ENCODE measurements at regions not wholly inside any gene's neighbourhood (a gene's known extent, or its start where the extent isn't known, plus 50 kb on each side); places are given as distances from the start of the nearest gene placed in this dataset.
"Not testable (repeated sequence)": the region's sequence is repeated elsewhere in the genome, so short reads cannot be mapped to it uniquely, and the experiment has no call there.

DNA sequence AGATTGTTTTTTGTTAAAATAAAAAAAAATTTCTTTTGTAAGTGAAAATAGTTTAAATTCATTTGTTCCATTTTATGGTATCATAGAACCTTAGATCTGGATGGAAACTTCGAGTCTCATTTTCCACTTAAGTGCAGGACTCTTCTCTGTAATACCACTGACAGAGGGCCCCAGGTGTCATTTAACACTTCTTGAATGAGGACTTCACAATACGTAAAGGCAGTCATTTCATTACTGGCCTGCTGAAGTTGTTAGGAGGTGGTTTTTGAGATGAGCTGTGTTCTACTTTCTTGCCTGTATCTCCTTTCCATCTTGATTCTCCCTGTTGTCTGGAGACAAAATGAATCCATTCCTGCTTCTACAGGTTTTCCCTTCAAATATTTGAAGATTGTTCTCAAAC, 455.3 kb downstream of the DMRT2 start:
- no peak for DNase-seq

DNA sequence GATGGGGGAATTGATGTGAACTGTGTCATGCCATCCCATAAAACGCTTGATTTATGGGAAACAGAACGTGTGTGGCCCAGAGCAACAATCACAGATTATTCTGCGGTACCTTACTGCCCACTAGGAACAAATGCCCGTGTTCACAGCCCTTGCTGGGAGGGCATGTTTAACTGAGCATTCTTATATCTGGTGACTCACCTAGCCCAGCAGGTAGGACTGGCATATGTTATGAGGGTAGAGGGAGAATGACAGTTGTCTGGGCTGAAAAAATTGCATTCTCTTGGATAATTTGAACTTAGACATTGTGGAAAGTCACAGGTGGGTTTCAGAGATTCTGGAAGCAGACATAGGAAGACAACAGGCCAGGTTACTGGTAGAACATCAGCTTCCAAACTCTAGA, 460.6 kb downstream of the DMRT2 start:
- DNase-seq, result no peak

DNA sequence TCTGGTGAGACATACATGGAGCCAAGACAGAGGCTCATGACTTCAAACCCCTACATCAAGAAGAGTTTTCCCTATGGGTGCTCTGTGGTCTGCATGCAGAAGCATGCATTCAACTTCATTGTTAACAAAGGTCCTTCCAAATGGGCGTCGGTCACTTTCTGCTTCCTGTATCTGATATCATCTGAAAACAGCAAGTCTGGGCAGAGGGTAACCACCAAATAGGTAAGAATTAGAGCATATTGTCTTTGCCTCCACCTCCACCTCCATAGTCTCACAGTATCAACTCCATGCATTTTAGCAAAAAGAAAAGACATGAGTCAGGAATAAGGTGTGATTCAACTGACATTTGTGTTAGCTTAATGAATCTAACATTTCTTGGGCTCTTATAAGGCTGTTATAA, 462.9 kb downstream of the DMRT2 start:
- no peak for DNase-seq

DNA sequence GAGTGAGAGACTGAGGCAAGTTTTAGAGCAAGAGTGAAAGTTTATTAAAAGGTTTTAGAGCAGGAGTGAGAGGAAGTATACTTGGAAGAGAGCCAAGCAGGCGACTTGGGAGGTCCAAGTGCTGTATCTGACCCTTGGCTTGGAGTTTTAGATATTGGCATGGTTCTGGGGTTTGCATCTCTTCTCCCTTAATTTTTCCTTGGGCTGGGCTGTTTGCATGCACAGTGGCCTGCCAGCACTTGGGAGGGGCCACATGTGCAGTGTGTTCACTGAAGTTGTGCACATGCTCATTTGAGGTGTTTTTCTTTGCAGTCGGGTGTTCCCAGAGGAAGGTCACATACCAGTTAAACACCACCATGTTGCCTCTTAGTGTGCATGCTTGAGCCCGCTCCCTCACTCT, 464.1 kb downstream of the DMRT2 start:
- no peak for DNase-seq

DNA sequence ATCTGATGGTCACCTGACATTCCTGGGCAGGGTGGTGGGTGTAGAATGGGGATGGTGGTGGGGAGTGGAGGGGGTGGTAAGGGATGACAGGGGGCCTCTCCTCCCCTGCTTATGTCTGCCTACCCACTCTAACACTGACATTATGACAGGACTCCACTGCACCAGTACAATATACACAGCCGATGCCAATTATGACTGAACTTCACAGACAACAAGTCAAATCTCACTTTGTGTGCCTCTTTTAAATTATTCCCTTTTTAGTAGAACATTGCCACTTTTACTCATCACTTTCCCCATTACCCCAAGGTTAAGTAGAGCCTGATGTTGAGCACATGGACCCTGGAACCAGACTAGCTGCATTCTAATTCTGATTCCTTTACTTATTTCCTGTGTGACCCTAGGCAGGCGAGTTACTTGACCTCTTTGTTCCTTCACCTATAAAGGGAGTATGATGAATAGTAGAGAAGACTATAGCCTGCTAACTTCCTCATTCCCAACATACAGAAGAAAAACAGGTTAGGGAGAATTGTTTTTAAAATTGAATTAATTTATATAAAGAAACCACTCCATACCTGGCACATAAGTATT, 464.7 kb downstream of the DMRT2 start:
- no peak for DNase-seq

DNA sequence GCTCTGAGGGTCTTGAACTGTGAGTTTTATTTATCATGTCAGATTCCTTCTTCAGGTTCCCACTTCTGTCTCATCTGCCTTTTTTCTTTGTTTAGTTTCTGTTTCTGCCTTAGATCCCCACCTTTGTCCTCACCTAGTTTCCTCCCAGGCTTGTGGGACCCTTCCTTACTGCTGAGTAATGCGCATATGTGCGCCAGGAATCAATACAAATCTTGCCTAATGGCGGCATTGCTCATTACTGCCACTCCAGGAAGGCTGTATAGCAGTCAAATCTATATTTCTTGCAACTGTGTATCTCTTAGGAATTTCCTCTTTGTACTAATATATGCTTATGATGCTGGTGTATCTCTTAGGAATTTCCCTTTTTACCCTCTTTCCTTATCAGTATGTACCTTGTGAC, 465.4 kb downstream of the DMRT2 start:
- DNase-seq, result no peak

DNA sequence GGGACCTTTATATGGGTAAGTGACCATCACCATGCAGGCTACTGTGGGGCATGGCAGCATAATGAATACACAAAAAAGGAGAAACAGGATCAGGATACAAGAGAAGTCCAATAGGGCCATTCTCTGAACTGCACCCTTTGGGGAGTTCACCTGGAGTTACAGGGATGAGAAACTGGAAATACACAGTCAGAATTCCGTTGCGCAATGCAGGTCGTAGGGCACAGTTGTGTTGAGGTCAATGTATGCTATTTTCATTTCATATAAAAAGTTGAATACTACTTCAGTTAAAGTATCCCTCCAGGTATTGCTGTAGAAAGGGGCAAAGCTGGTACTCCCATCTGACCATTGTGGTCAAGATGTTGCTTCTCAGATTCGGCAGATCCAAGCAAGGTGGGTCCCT, 471.4 kb downstream of the DMRT2 start:
- no peak for DNase-seq

DNA sequence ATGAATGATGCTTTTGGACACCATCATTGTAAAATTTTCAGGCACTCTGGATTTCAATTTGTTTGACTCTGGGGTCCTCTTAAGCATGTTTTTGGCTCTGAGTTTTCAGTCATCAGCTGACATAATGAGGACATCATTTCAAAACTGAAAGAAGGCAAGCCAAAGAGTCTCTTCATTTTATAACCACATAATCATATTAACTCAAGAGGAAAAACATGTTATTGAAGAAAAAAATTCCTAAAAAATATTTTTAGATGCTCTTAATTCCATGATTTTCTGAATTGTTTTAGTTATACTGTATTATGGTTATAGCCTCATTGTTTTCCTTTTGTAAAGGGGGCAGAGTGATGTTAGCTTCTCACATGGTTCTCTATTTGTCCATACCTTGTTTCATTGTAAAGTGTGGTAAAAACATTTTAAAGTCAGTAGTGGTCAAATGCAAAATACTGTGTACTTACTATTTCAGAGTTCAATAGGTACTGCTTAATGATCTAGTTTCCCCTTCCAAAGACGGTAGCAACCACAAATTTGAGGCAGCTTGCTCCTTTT, 472.1 kb downstream of the DMRT2 start:
- no peak for DNase-seq

DNA sequence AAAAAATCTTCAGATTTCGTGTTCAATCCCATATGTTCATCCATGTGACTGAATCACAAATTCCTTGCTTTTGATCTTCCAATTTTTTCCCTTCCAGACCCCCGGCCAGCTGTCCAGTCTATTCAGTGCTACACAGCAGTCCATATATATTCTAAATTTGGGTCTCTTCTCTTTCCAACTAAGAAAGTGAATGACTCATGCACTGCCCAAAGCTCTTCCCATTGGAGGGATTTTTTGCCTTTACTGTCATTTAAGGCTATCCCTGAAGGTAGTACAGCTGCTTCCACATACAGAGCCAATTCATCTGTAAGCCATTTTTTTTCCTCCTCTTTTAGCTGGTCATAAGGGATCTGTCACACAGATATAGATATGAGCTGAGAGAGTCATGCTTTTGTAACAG, 478.3 kb downstream of the DMRT2 start:
- DNase-seq, result no peak

DNA sequence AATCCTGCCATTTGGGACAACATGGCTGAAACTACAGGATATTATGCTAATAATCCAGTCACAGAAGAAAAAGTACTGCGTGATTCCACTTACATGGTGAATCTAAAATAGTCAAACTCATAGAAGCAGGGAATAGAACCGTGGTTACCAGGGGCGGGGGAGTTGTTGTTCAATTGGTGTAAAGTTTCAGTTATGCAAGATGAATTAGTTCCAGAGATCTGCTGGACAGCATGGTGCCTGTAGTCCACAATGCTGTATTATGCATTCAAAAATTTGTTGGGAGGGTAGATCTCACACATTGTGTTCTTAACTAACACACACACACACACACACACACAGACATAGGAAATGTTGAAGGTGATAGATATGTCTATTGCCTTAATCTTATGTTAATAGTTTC, 480.5 kb downstream of the DMRT2 start:
- DNase-seq, result no peak

DNA sequence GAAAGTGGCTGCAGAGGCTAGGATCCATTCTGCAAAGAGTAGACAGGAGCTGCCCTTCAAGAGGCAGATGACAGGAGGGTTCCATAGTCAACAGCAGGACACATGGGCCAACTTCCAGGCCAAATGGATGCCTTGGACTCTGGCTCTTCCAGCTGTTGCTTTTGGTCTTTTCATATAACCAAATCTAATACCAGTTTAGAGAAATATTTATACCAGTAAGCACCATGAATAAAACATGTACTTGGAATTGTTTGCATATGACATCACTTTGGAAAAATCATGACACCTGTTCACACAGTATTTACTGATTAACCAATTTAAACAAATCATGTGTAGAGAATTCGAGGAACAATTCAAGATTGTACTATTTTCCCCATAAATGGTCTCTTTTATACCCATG, 481.3 kb downstream of the DMRT2 start:
- no peak for DNase-seq

DNA sequence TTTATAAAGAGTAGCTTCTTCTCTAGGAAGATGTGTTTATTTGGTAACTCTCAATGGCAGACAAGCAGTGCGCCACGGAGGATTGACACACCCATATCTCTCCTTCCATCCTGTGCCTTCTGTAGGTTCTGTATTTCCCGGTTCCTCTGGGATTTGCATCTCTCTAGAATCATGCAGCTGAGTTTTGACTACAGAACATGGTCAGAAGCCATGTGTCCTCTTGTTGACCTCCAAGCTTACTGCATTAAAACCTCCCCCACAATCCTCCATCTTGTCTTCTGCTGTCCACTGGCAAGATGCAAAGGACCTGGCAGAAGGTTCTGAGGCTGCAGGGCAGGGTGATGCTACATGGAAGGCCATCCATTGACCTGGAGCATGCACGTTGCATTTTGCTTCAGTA, 482.0 kb downstream of the DMRT2 start:
- no peak for DNase-seq

DNA sequence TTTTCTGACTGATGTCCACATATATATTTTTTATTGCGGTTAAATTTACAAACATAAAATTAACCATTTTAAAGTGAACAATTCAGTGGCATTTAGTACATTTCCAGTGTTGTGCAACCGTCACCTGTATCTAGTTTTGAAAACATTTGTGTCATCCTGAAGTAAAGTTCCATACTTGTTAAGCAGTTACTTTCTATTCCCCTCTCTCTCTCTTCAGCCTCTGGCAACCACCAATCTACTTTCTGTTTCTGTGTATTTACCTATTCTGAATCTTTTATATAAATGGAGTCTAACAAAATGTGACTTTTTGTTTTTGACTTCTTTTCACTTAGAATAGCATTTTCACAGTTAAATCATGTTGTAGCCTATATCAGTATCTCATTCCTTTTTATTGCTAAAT, 480.1 kb upstream of the SMARCA2 start:
- no peak for DNase-seq

DNA sequence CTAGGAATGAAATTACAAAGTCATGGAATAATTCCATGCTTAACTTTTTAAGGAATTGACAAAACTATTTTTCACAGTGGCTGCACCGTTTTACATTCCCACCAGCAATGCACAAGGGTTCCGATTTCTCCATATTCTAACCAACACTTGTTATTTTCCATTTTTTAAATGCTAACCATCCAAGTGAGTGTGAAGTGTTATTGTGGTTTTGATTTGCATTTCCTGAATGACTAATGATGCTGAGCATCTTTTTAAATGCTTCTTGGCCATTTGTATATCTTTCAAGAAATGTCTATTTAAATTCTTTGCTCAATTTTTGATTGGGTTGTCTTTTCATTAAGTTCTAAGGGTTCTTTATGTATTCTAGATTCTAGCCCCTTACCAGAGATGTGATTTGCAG, 479.5 kb upstream of the SMARCA2 start:
- no peak for DNase-seq

DNA sequence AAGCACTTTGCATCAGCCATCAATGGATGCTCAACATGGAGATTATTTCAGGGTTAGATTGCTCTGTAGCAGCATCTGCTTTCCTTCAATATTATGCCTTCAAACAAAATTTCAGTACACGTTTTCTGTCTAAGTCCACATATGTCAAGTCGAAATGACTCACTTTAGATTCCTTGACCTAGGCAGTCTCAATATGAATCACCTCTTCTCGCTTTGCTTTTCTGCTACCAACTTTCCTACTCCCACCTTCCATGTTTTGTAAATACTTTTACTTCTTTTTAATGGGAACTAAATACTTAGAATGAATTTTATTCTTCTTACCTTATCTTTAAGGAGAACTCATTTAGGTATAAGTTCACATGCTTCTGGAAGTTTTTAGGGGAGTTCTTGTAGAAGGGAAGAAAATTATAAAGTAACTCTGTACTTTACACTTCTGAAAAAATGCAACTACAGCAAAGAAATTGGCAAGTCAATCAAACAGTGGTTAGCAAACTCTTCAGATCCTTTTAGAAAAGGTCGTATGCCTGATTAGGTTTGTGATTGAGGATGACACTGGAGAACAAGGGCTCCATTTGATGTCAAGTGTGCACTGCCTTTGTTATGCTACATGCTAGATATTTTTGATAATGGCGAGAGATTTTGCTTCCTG, 478.5 kb upstream of the SMARCA2 start:
- no peak for DNase-seq

DNA sequence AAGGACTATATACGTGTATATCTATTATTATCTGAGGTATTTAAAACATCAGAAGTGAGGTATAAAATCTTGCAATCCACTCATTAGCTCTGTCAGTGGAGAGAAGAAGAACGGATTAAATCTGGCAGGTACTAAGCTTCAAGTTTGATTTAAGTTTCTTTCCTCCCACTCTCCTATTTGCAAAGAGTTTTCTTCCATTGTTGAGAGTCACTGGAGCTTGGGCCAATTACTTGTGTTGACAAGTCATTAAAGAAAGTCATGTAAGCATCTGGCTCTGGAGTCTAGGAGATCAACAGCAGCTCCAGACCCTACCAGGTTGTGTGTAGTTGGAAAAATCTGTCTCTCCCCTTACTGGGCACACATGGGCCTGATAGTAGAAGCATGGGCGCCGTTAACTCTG, 476.8 kb upstream of the SMARCA2 start:
- no peak for DNase-seq

DNA sequence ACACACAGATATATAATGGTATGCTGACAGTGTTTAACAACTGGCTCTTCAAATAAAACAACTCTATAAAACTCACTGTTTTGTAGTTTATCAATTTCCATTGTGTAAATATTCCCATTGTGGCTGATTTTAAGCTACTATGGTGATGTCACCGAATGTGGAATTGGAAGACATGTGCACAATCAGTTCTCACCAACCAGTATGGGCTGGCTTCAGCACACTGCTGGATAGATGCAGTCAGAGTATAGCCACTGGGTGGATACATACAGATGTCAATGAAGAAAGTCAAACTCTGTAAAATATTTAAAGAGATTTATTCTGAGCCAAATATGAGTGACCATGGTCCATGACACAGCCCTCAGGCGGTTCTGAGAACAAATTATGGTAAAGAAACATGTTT, 475.9 kb upstream of the SMARCA2 start:
- no peak for DNase-seq

DNA sequence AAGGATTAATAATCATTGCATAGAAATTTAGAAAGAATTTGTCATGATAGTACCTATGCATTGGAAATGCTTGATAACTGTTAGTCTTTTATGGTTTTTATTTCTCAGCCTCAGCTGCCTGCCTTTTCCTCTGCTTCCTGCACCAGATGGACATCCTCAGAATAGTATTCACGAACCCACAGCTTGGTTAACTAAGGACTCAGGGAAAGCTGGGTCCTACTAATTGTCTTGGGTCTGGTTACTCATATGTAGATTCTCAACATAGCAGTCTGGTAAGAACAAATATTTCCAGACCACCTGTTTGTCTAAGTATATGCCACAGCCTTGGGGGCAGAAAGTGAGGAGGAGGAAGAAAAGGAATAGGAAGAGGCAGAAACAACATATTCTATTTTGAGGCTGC, 464.5 kb upstream of the SMARCA2 start:
- DNase-seq, result no peak

DNA sequence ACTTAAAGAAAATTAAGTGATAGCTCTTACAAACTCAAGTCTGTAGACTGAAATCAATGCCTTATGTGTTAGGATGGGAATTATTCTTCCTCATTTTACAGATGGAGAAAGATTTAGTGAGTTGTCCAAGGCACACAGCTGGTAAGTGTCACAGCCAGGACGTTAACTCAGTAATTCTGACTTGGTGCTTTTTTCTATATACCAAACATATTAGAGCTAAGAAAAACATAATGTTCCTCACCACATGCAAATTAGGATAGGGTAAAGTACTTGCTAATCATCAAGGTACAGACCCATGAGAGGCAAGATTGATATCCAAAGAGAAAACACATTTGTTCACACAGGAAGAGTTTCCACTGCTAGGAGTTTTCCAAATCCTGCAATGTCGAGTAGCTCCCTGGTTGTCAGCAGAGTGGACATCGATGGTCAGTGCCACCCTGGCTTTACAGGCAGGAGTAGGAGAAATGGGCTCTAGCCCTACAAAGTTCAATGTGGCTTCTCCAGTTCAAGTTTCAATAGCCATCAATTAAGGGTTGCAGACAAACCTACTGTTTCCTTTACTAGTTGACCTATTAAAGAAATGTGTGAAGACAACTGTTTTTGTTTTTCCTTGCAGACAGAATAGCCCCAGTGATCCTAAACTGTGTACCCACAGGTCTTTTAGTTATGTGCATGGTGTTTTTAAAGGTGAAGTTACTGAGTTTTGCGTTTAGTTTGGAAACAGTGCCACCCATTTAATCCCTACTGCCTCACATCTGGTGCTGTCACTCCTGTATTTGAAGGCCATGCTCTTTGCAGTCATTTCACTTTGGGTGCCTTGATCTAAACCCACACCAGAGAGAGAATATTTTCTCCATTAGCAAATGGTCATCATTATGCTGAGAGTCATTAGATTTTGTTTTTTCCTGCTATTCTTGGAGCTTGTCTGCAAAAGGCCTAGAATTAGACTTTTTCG, 460.8 kb upstream of the SMARCA2 start:
- DNase-seq, result no peak

DNA sequence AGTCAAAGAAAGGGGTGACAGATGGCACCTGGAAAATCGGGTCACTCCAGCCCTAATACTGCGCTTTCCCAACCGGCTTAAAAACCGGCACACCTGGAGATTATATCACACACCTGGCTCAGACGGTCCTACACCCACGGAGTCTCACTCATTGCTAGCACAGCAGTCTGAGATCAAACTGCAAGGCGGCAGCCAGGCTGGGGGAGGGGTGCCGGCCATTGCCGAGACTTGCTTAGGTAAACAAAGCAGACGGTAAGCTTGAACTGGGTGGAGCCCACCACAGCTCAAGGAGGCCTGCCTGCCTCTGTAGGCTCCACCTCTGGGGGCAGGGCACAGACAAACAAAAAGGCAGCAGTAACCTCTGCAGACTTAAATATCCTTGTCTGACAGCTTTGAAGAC, 456.5 kb upstream of the SMARCA2 start:
- not testable (repeated sequence) for DNase-seq

DNA sequence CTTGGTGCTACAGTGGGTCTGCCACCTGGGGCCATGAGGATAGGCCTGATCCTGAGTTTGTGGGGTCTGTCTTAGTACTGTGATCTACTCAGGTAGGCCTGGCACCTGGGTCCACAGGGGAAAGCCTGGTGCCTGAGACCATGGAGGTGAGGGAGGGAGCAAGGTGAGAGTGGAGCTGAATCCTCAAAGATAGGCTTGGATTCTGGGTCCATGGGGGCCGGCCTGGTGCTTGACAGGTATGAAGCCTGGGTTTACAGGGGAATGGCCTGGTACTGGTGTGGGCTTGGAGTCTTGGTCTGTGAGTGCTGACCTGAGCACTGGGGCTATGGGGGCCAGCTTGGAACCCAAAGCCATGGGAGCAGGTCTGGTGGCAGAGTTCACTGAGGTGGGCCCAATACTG, 439.2 kb upstream of the SMARCA2 start:
- no peak for DNase-seq

DNA sequence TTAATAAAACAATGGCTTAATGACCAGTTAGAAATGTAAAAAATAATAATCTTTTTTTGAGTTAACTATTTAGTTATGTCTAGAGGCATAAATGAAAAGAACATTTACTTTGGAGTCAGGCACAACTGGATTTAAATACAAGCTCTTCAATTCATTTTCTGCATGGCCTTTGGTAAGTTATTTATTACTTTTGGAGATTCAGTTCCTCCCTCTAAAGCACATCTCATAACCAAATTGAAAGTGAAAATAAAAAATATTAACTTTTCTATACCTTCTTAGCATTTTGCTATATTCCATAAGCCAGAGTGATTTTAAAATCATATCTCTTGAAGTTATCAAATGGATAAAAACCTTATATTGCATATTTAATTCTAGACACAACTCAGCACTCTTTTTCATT, 434.9 kb upstream of the SMARCA2 start:
- no peak for DNase-seq

DNA sequence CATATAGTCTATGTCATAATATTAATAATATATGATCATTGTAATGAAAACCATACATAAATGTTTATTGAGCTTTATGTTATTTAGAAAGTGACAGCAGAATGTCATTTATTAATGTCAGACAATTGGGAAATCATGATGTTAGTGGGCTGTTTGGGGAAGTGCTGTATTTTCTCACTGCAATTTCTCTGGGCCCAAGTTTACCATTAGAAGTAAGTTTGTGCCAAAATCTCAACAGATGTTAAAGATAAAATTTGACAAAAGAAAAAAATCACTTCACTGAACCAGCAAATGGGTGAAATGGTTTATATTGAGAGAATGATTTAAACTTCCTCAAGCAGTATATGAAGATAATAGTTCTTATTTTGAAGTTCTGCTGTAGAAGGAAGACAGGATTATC, 433.2 kb upstream of the SMARCA2 start:
- no peak for DNase-seq

DNA sequence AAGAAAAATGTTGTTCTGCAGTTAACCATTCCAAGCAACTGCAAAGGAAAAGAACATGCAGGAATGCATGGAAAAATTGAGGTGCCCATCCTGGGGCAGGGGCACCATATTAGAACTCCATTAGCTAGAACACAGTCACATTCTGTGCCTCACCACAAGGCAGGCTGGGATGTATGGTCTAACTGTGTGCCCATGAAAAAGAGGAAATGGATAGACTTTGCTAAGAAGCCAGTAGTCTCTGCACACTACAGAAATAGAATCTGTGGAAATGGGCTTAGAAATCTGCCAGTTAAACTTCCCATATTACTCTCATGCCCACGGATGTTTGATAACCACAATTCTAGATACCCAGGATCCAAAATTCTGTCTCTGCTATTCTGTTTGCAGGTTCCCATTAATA, 423.8 kb upstream of the SMARCA2 start:
- no peak for DNase-seq

All from NCI-H2107 (cell line).